ENCODE measurements at regions not wholly inside any gene's neighbourhood (a gene's known extent, or its start where the extent isn't known, plus 50 kb on each side); places are given as distances from the start of the nearest gene placed in this dataset.
"Not testable (repeated sequence)": the region's sequence is repeated elsewhere in the genome, so short reads cannot be mapped to it uniquely, and the experiment has no call there.

DNA sequence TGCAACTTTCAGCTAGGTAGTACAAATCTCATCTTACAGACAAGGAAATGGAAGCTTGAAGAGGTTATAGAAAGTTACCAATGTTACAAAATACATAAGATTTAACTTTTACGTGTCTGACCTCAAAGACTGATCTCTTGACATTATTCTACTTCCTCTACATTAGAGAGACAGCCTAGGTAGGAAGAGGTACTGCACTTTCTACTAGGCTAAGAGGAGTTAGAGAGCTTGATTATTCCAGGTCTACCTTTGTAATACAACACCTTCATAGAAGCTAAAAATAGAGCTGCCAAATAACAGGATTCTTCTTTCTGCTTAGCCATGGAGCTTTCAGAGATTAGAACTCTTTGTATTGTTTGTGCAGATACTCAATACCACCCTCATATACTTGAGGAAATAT is 147.6 kb upstream of the NPY2R start:
- TF ChIP-seq, protein P1, sequence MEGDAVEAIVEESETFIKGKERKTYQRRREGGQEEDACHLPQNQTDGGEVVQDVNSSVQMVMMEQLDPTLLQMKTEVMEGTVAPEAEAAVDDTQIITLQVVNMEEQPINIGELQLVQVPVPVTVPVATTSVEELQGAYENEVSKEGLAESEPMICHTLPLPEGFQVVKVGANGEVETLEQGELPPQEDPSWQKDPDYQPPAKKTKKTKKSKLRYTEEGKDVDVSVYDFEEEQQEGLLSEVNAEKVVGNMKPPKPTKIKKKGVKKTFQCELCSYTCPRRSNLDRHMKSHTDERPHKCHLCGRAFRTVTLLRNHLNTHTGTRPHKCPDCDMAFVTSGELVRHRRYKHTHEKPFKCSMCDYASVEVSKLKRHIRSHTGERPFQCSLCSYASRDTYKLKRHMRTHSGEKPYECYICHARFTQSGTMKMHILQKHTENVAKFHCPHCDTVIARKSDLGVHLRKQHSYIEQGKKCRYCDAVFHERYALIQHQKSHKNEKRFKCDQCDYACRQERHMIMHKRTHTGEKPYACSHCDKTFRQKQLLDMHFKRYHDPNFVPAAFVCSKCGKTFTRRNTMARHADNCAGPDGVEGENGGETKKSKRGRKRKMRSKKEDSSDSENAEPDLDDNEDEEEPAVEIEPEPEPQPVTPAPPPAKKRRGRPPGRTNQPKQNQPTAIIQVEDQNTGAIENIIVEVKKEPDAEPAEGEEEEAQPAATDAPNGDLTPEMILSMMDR (IDR thresholded peaks at IDR 0.05), result no peak
- ATAC-seq, result no peak
- no peaks in the 10 kb centered on the region for H3K9me3 ChIP-seq
- H3K4me3 ChIP-seq, result no peak overlapping the region
- no peaks in the 10 kb centered on the region for H3K27me3 ChIP-seq (ENCODE audit: low read depth)
- H3K27ac ChIP-seq, result no peak overlapping the region
- DNase-seq, result no peak
- no peaks in the 10 kb centered on the region for H3K36me3 ChIP-seq
- H3K4me1 ChIP-seq, result no peaks in the 10 kb centered on the region
- intact Hi-C loops (cut with DNase I), result no loop called here

DNA sequence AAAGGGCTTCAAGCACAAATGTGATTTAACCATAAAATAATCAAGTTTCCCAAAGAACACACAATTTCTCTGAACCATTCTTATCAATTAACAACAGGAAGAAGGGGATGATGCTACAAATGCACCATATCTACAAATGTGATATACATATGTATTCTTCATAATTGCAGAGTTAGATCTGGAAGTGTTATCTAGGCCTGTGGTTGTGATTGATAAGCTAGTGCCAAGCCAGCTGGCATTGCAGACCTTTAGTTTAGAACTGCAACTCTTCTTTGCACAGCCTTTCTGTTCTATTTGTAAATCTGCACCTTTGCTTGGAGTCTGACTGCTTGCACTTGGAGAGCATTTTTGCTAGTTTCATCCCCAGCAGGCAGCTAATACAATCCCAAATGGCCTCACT is 145.5 kb upstream of the NPY2R start:
- ATAC-seq (no peak), DNase-seq (no peak)
- Histone ChIP-seq H3K36me3 (no peaks in the 10 kb centered on the region), H3K27ac (no peak overlapping the region), H3K9me3 (no peaks in the 10 kb centered on the region), H3K4me1 (no peaks in the 10 kb centered on the region), H3K4me3 (no peak overlapping the region), H3K27me3 (ENCODE audit: low read depth) (no peaks in the 10 kb centered on the region)
- intact Hi-C loops (cut with DNase I), result no loop called here
- TF ChIP-seq, protein P1 (IDR thresholded peaks at IDR 0.05), result no peak

DNA sequence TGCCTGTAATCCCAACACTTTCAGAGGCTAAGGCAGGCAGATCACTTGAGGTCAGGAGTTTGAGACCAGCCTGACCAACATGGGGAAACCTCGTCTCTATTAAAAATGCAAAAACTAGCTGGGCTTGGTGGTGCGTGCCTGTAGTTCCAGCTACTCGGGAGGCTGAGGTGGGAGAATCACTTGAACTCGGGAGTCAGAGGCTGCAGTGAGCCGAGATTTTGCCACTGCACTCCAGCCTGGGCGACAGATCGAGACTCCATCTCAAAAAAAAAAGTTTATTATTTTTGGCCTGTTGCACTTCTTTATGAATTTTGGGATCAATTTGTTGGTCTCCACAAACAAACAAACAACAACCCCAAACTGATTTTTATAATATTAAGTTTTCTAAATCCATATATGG is 143.5 kb upstream of the NPY2R start:
- H3K36me3 ChIP-seq; H3K4me1 ChIP-seq; H3K27me3 ChIP-seq (ENCODE audit: low read depth); H3K27ac ChIP-seq; H3K9me3 ChIP-seq; ATAC-seq; intact Hi-C loops (cut with DNase I); H3K4me3 ChIP-seq; DNase-seq: not testable (repeated sequence)

DNA sequence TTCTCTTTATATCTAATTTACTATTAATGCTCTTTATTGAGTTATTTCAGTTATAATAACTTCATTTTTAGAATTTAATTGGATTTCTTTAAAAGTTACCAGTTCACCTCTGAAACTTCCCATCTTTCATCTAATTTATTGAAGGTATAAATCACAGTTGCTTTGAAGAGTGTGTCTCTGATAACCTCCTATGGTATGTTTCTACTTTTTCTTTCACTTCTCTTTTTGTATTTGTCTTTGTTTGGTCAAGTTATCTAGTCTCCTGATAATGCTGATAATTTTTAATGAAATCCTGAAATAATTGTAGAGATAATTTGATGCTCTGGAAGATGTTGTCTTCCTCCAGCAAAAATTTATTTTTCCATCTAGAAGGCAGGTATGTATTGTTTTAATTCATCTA is 141.6 kb upstream of the NPY2R start:
- ATAC-seq (no peak), DNase-seq (no peak)
- H3K27ac ChIP-seq, result no peak overlapping the region
- H3K36me3 ChIP-seq, result no peaks in the 10 kb centered on the region
- TF ChIP-seq, protein P1 (IDR thresholded peaks at IDR 0.05), result no peak
- H3K4me3 ChIP-seq, result no peak overlapping the region
- intact Hi-C loops (cut with DNase I), result no loop called here
- no peaks in the 10 kb centered on the region for H3K27me3 ChIP-seq (ENCODE audit: low read depth)
- H3K4me1 ChIP-seq, result no peaks in the 10 kb centered on the region
- no peaks in the 10 kb centered on the region for H3K9me3 ChIP-seq

DNA sequence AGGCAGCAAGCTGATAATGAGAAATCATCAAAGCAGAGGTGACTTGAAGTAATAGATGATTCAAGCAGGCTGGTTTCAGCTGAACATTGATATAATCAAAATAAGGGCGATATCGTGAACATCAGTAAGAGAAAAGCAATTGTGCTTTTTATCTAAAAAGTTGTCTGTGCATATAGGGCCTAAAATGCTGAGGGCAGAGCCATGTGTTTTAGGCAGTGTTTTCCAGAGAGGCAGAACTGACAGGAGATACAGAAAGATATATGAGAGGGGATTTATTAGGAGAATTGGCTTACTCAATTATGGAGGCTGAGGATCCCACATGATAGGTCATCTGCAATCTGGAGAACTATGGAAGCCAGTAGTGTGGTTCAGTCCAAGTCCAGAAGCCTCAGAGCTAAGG is 136.5 kb upstream of the NPY2R start:
- ATAC-seq (no peak), DNase-seq (no peak)
- H3K36me3 ChIP-seq, result no peaks in the 10 kb centered on the region
- TF ChIP-seq, protein P1 (IDR thresholded peaks at IDR 0.05), result no peak
- H3K4me3 ChIP-seq, result no peak overlapping the region
- H3K27me3 ChIP-seq (ENCODE audit: low read depth), result no peaks in the 10 kb centered on the region
- intact Hi-C loops (cut with DNase I), result no loop called here
- H3K9me3 ChIP-seq, result no peaks in the 10 kb centered on the region
- H3K4me1 ChIP-seq, result no peaks in the 10 kb centered on the region
- no peak overlapping the region for H3K27ac ChIP-seq

GRCh38 chr4:155072417-155072816 is 136.0 kb upstream of the NPY2R start:
- TF ChIP-seq, protein P1 (IDR thresholded peaks at IDR 0.05), result no peak
- Histone ChIP-seq H3K4me1 (no peaks in the 10 kb centered on the region), H3K27ac (no peak overlapping the region), H3K4me3 (no peak overlapping the region), H3K36me3 (no peaks in the 10 kb centered on the region), H3K9me3 (no peaks in the 10 kb centered on the region), H3K27me3 (ENCODE audit: low read depth) (no peaks in the 10 kb centered on the region)
- intact Hi-C loops (cut with DNase I), result no loop called here
- DNase-seq (no peak), ATAC-seq (no peak)
